Activated CD8-positive, alpha-beta T cell treated with anti-CD3 and anti-CD28 coated beads for 36 hours (primary cell): ENCODE measurements at regions not wholly inside any gene's neighbourhood (a gene's known extent, or its start where the extent isn't known, plus 50 kb on each side); places are given as distances from the start of the nearest gene placed in this dataset.

Experiments
- ATAC-seq: fragments of 200-7000 bp; cut with Tn5 transposase; one replicate; pipeline ENCODE4 v1.10.0; 2021; ENCODE audit warnings: mild to moderate bottlenecking, moderate library complexity
- CTCF ChIA-PET: fragments of 350-600 bp; sonication (Branson Sonifier 250); formaldehyde crosslinking; loops from one replicate; lab custom pipeline; 2021; ENCODE audit warnings: antibody characterized with exemption; lab: Charles Lee
- POLR2A ChIA-PET: fragments of 350-600 bp; sonication (Branson Sonifier 250); formaldehyde crosslinking; loops from one replicate; lab custom pipeline; 2021; ENCODE audit warnings: antibody characterized with exemption; lab: Charles Lee
- DNase-seq: peaks from one replicate; pipeline ENCODE4 v3.0.0-alpha.2; 2020
- H3K27ac Mint-ChIP-seq: one replicate; pipeline ENCODE4 v1.8.0; 2021; ENCODE audit warnings: mild to moderate bottlenecking, mixed read lengths
- H3K27me3 Mint-ChIP-seq: one replicate; pipeline ENCODE4 v1.8.0; 2021; ENCODE audit warnings: mixed read lengths
- H3K36me3 Mint-ChIP-seq: one replicate; pipeline ENCODE4 v1.8.0; 2021; ENCODE audit warnings: low read depth, mixed read lengths
- H3K4me1 Mint-ChIP-seq: one replicate; pipeline ENCODE4 v1.8.0; 2021; ENCODE audit warnings: low read depth, mixed read lengths
- H3K4me3 Mint-ChIP-seq: one replicate; pipeline ENCODE4 v1.8.0; 2021; ENCODE audit warnings: mild to moderate bottlenecking, moderate library complexity, mixed read lengths
- H3K9me3 Mint-ChIP-seq: one replicate; pipeline ENCODE4 v1.8.0; 2021; ENCODE audit warnings: mixed read lengths
- CTCF ChIP-seq: fragments of 200-600 bp; IDR thresholded peaks from one replicate; pipeline ENCODE4 v1.8.0; 2022; ENCODE audit warnings: antibody characterized with exemption, mild to moderate bottlenecking
- intact Hi-C: fragments of 100-400 bp; cut with micrococcal nuclease; formaldehyde crosslinking; loops from one replicate; pipeline ENCODE4 v1.10.0; 2022

- CTCF ChIA-PET = no interaction called here
- Mint-ChIP-seq H3K27me3 (no peaks in the 10 kb centered on the region), H3K9me3 (no peaks in the 10 kb centered on the region), H3K4me1 (no peaks in the 10 kb centered on the region), H3K4me3 (no peak overlapping the region), H3K27ac (no peak overlapping the region), H3K36me3 (no peaks in the 10 kb centered on the region)
- no peak for TF ChIP-seq CTCF
- POLR2A ChIA-PET = no interaction called here
- intact Hi-C loops = no loop called here
- ATAC-seq = no peak
- DNase-seq = no peak
Observed at GRCh38 chr4:137370679-137371078, 161.6 kb downstream of the PCDH18 start.

- no peaks in the 10 kb centered on the region for H3K36me3 Mint-ChIP-seq
- no peaks in the 10 kb centered on the region for H3K27me3 Mint-ChIP-seq
- intact Hi-C loops = no loop called here
- DNase-seq (no peak), ATAC-seq (no peak)
- no peak for TF ChIP-seq CTCF
- H3K27ac Mint-ChIP-seq = no peak overlapping the region
- POLR2A ChIA-PET = no interaction called here
- no peaks in the 10 kb centered on the region for H3K4me1 Mint-ChIP-seq
- no peak overlapping the region for H3K4me3 Mint-ChIP-seq
- H3K9me3 Mint-ChIP-seq = no peaks in the 10 kb centered on the region
- CTCF ChIA-PET = no interaction called here
Observed at GRCh38 chr4:137370206-137370633, 162.1 kb downstream of the PCDH18 start.

- Mint-ChIP-seq H3K27me3 (no peaks in the 10 kb centered on the region), H3K4me1 (no peaks in the 10 kb centered on the region), H3K9me3 (no peaks in the 10 kb centered on the region), H3K27ac (no peak overlapping the region), H3K36me3 (no peaks in the 10 kb centered on the region), H3K4me3 (no peak overlapping the region)
- intact Hi-C loops = no loop called here
- ATAC-seq (no peak), DNase-seq (no peak)
- no peak for TF ChIP-seq CTCF
- POLR2A ChIA-PET = no interaction called here
- CTCF ChIA-PET = no interaction called here
Observed at GRCh38 chr4:137367620-137368019, 164.7 kb downstream of the PCDH18 start.

- H3K36me3 Mint-ChIP-seq = no peaks in the 10 kb centered on the region
- H3K27me3 Mint-ChIP-seq = no peaks in the 10 kb centered on the region
- no peak for TF ChIP-seq CTCF
- CTCF ChIA-PET = no interaction called here
- ATAC-seq = no peak
- intact Hi-C loops = no loop called here
- no peak overlapping the region for H3K27ac Mint-ChIP-seq
- H3K9me3 Mint-ChIP-seq = no peaks in the 10 kb centered on the region
- POLR2A ChIA-PET = no interaction called here
- DNase-seq = no peak
- H3K4me1 Mint-ChIP-seq = no peaks in the 10 kb centered on the region
- H3K4me3 Mint-ChIP-seq = no peak overlapping the region
Observed at GRCh38 chr4:137363496-137363895, 168.8 kb downstream of the PCDH18 start.

GRCh38 chr4:137361756-137362470 is 170.4 kb downstream of the PCDH18 start:
- Mint-ChIP-seq H3K27me3 (no peaks in the 10 kb centered on the region), H3K4me3 (no peak overlapping the region), H3K27ac (no peak overlapping the region), H3K36me3 (no peaks in the 10 kb centered on the region), H3K9me3 (peaks cover 2% of the 10 kb centered on the region), H3K4me1 (no peaks in the 10 kb centered on the region)
- no peak for TF ChIP-seq CTCF
- POLR2A ChIA-PET = no interaction called here
- DNase-seq (no peak), ATAC-seq (no peak)
- intact Hi-C loops = no loop called here
- CTCF ChIA-PET = no interaction called here
